ENCODE measurements at regions not wholly inside any gene's neighbourhood (a gene's known extent, or its start where the extent isn't known, plus 50 kb on each side); places are given as distances from the start of the nearest gene placed in this dataset.
"Not testable (repeated sequence)": the region's sequence is repeated elsewhere in the genome, so short reads cannot be mapped to it uniquely, and the experiment has no call there.

DNA sequence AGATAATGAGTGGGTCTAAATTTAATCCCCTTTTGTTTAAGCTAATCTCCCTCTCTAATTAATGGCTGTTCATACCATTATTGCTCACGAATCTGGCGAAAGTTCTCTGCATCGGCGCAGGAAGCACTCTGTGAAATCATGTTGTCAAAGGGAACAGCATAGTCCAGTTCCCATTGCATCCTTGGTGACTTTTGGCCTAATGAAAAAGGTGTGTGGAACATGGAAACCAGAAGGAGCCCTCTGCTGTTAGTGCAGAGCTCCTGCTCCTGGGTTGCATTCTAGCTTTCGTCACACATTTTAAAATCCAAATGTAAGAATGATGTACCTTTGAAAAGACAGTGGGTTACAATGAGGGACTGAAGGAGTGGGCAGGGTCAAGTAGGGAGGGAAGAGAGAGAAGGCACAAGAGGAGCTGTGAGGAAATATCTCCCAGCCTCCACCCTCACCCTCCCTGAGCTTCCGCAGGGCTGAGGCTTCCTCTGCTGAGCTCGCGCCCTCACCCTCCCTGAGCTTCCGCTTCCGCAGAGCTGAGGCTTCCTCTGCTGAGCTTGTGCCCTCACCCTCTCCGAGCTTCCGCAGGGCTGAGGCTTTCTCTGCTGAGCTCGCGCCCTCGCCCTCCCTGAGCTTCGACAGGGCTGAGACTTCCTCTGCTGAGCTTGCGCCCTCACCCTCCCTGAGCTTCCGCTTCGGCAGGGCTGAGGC is 754.3 kb upstream of the TPTE start:
- in situ Hi-C loops (cut with MboI; ENCODE audit: low pct_unique_long_range_greater_than_20kb in 2 of 9, low sequenced_read_pairs in 9 of 9, unreplicated experiment in 9 of 9); H3K27ac ChIP-seq; ATAC-seq (replicated peaks in 6 of 8); H3K4me3 ChIP-seq; H3K4me1 ChIP-seq (replicated peaks in 1 of 2): not testable (repeated sequence)
- WGBS, 10 experiments, result 31 to 79% (median 65%) methylated on average over 7 to 19 of the region's 19 CpGs

- no peak for ATAC-seq (replicated peaks in 6 of 8)
- H3K4me1 ChIP-seq (replicated peaks in 1 of 2), result no peaks in the 10 kb centered on the region
- no peak overlapping the region for H3K4me3 ChIP-seq
- H3K27ac ChIP-seq, result no peak overlapping the region
- in situ Hi-C loops (cut with MboI; ENCODE audit: low pct_unique_long_range_greater_than_20kb in 2 of 9, low sequenced_read_pairs in 9 of 9, unreplicated experiment in 9 of 9), result no loop called here
- 39 to 86% (median 74%) methylated on average over 22 to 43 of the region's 44 CpGs for WGBS, 10 experiments
Observed at GRCh38 chr21:9767592-9768375, 753.6 kb upstream of the TPTE start.

GRCh38 chr21:9768376-9769130 is 752.8 kb upstream of the TPTE start:
- ATAC-seq (replicated peaks in 6 of 8); H3K4me3 ChIP-seq; H3K27ac ChIP-seq; in situ Hi-C loops (cut with MboI; ENCODE audit: low pct_unique_long_range_greater_than_20kb in 2 of 9, low sequenced_read_pairs in 9 of 9, unreplicated experiment in 9 of 9); H3K4me1 ChIP-seq (replicated peaks in 1 of 2): not testable (repeated sequence)
- WGBS, 10 experiments, result 41 to 92% (median 71%) methylated on average over 9 to 21 of the region's 21 CpGs

GRCh38 chr21:9769131-9769498 is 752.3 kb upstream of the TPTE start:
- WGBS, 10 experiments, result 27 to 62% (median 50%) methylated on average over 4 to 9 of the region's 9 CpGs; no CpG with 5 or more reads in 1 of the 10 experiments
- H3K4me3 ChIP-seq; H3K4me1 ChIP-seq (replicated peaks in 1 of 2); ATAC-seq (replicated peaks in 6 of 8); in situ Hi-C loops (cut with MboI; ENCODE audit: low pct_unique_long_range_greater_than_20kb in 2 of 9, low sequenced_read_pairs in 9 of 9, unreplicated experiment in 9 of 9); H3K27ac ChIP-seq: not testable (repeated sequence)

- H3K4me1 ChIP-seq (replicated peaks in 1 of 2); in situ Hi-C loops (cut with MboI; ENCODE audit: low pct_unique_long_range_greater_than_20kb in 2 of 9, low sequenced_read_pairs in 9 of 9, unreplicated experiment in 9 of 9): not testable (repeated sequence)
Observed at GRCh38 chr21:9769718-9770690, 751.4 kb upstream of the TPTE start.

DNA sequence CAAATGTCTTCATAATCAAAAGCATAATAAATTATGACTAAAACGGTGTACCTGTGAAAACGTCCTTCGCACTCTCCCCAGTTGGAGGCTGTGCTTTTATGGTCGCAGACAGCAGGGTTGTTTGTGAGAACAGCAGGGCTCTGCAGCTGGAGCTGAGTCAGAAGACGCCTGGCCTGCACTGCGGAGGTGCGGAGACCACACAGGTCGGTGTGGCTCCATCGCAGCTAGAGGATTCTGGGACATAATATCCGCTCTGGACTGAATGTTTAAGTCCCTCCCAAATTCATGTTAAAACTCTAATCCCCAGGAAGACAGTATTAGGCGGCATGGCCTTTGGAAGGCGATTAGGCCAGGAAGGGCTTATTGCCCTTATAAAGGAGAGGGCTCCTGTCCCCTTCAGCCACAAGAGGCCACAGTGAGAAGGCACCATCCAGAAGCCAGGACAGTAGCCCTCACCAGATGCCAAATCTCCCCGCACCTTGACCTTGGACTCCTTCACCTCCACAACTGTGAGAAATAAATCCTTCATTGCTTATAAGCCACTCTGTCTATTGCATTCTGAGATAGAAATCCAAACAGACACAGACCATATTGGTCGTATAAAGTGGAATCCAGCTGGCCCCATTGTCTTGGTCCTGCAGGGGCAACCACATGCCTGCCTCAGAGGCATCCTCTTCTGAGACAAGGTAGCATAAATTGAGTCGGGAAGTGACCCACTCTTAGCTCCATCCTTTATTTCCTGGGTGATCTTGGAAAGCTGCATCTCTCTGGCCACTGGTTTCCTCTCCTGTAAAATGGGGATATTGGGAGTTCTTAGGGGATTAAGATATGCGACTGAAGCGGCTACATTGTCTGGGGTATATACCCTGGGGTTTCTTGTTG is 749.7 kb upstream of the TPTE start:
- H3K4me3 ChIP-seq; ATAC-seq (replicated peaks in 6 of 8); H3K4me1 ChIP-seq (replicated peaks in 1 of 2); H3K27ac ChIP-seq; in situ Hi-C loops (cut with MboI; ENCODE audit: low pct_unique_long_range_greater_than_20kb in 2 of 9, low sequenced_read_pairs in 9 of 9, unreplicated experiment in 9 of 9): not testable (repeated sequence)
- WGBS, 10 experiments, result 8 to 63% (median 38%) methylated on average over 3 to 17 of the region's 17 CpGs

More at GRCh38 chr21:9769718-9770690, 751.4 kb upstream of the TPTE start:
- 13 to 62% (median 35%) methylated on average over 4 to 17 of the region's 17 CpGs for whole genome bisulfite sequencing, 10 experiments
- ATAC-seq (replicated peaks in 6 of 8); H3K27ac ChIP-seq; H3K4me3 ChIP-seq: not testable (repeated sequence)

DNA sequence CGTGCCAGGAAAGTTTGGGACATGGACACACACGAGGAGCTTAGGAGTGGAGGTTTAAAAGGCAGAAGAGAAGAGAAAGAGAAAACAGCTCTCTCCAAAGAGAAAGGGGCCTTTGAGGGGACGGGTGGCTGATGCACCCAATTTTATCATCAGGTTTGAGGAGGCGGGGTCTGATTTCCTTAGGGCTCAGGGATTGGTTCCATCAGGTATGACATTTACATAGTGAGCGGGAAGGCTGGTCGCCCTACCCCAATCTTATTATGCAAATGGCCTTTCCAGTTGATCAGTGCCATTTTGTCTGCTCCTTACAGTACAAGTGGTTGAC is 749.1 kb upstream of the TPTE start:
- no peak for ATAC-seq (replicated peaks in 6 of 8)
- in situ Hi-C loops (cut with MboI; ENCODE audit: low pct_unique_long_range_greater_than_20kb in 2 of 9, low sequenced_read_pairs in 9 of 9, unreplicated experiment in 9 of 9), result no loop called here
- 3 to 52% (median 16%) methylated on average over 3 to 6 of the region's 6 CpGs; no CpG with 5 or more reads in 1 of the 10 experiments for WGBS, 10 experiments

GRCh38 chr21:9772877-9773420 is 748.4 kb upstream of the TPTE start:
- WGBS, 10 experiments, result 5 to 58% (median 31%) methylated on average over 3 to 8 of the region's 8 CpGs
- H3K4me3 ChIP-seq; H3K4me1 ChIP-seq (replicated peaks in 1 of 2); ATAC-seq (replicated peaks in 6 of 8); in situ Hi-C loops (cut with MboI; ENCODE audit: low pct_unique_long_range_greater_than_20kb in 2 of 9, low sequenced_read_pairs in 9 of 9, unreplicated experiment in 9 of 9); H3K27ac ChIP-seq: not testable (repeated sequence)

More for the DNA sequence above, 749.1 kb upstream of the TPTE start:
- H3K27ac ChIP-seq, result no peak overlapping the region
- no peaks in the 10 kb centered on the region for H3K4me1 ChIP-seq (replicated peaks in 1 of 2)
- no peak overlapping the region for H3K4me3 ChIP-seq

DNA sequence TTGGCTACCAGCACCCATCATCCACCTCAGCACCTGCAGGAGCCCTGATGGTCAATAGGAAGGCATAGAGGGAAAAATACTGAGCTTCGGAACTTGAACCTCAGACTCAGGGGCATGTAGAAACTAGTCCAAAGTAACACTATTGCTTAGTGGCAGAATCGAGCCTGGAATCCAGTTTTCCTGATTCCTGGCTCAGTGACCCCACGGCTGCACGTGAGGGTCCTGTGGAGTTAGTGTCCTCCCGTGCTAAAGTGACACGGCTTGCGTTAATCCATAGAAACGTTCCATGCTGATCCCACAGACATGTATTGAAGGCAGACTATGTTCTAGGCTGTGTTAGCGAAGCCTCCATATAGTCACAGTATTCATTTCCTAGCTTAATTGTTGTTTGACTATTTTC is 747.0 kb upstream of the TPTE start:
- in situ Hi-C loops (cut with MboI; ENCODE audit: low pct_unique_long_range_greater_than_20kb in 2 of 9, low sequenced_read_pairs in 9 of 9, unreplicated experiment in 9 of 9), result no loop called here
- 8 to 59% (median 39%) methylated on average over 4 to 9 of the region's 9 CpGs for WGBS, 10 experiments

GRCh38 chr21:9774901-9775593 is 746.3 kb upstream of the TPTE start:
- ATAC-seq (replicated peaks in 6 of 8); H3K4me1 ChIP-seq (replicated peaks in 1 of 2); H3K27ac ChIP-seq; H3K4me3 ChIP-seq; in situ Hi-C loops (cut with MboI; ENCODE audit: low pct_unique_long_range_greater_than_20kb in 2 of 9, low sequenced_read_pairs in 9 of 9, unreplicated experiment in 9 of 9): not testable (repeated sequence)
- 14 to 62% (median 45%) methylated on average over 9 to 10 of the region's 10 CpGs for WGBS, 10 experiments

More for the DNA sequence above, 747.0 kb upstream of the TPTE start:
- no peak for ATAC-seq (replicated peaks in 6 of 8)
- H3K27ac ChIP-seq, result no peak overlapping the region
- no peak overlapping the region for H3K4me3 ChIP-seq
- no peaks in the 10 kb centered on the region for H3K4me1 ChIP-seq (replicated peaks in 1 of 2)

DNA sequence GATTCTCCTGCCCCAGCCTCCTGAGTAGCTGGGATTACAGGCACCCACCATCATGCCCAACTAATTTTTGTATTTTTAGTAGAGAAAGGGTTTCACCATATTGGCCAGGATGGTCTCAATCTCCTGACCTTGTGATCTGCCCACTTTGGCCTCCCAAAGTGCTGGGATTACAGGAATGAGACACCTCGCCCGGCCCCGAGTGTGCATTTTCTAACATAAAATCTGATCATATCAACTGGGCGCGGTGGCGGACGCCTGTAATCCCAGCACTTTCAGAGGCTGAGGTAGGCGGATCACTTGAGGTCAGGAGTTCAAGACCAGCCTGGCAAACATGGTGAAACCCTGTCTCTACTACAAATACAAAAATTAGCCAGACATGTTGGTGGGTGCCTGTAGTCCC is 745.5 kb upstream of the TPTE start:
- H3K27ac ChIP-seq; H3K4me3 ChIP-seq; in situ Hi-C loops (cut with MboI; ENCODE audit: low pct_unique_long_range_greater_than_20kb in 2 of 9, low sequenced_read_pairs in 9 of 9, unreplicated experiment in 9 of 9); ATAC-seq (replicated peaks in 6 of 8); H3K4me1 ChIP-seq (replicated peaks in 1 of 2): not testable (repeated sequence)
- WGBS, 10 experiments, result 3 to 80% (median 42%) methylated on average over 1 to 8 of the region's 8 CpGs

Data from motor neuron (in vitro differentiated cells).